HCT116 (cell line): ENCODE measurements at regions not wholly inside any gene's neighbourhood (a gene's known extent, or its start where the extent isn't known, plus 50 kb on each side); places are given as distances from the start of the nearest gene placed in this dataset.

Source experiments
- ATAC-seq: fragments of 200-7000 bp; cut with Tn5 transposase; 2 replicates; pipeline ENCODE4 v1.9.1; 2020; ENCODE audit warnings: mild to moderate bottlenecking, moderate library complexity
- BruUV-seq: library from RNA; stranded (reverse); fragments of 400-500 nt; replicated peaks from 2 replicates; lab custom pipeline; 2021; lab: Mats Ljungman, UMichigan
- CTCF ChIA-PET: fragments of 300-600 bp; sonication (Branson Sonifier 250); formaldehyde crosslinking; loops from one replicate; lab custom pipeline; 2021; ENCODE audit warnings: antibody characterized with exemption; lab: Charles Lee
- POLR2A ChIA-PET: fragments of 300-600, 350-600 bp; sonication (Branson Sonifier 250); formaldehyde crosslinking; loops from one replicate; lab custom pipeline; 2021; ENCODE audit warnings: antibody characterized with exemption; lab: Charles Lee
- RAD21 ChIA-PET, 2 experiments: fragments of 300-600 bp; sonication (Branson Sonifier 250); formaldehyde crosslinking; loops; one replicate each; lab custom pipeline; 2023; ENCODE audit warnings: low total read pairs in 2 of 2; ENCODE audit not compliant: uncharacterized antibody in 2 of 2, unreplicated experiment in 2 of 2, low non-redundant PET in 1 of 2; lab: Charles Lee
- DNase-seq: peaks from one replicate; pipeline ENCODE4 v3.0.0-alpha.2; 2010; ENCODE audit warnings: low read depth, low spot score
- H2AFZ ChIP-seq: fragments of 200-600 bp; shearing (Covaris generic), sonication (generic); 2 replicates; pipeline ENCODE4 v1.6.1; 2017; ENCODE audit warnings: low read depth, mixed run types, mixed read lengths, antibody characterized with exemption, low read length; ENCODE audit not compliant: poor library complexity, severe bottlenecking
- H3K27ac ChIP-seq: 2 replicates; pipeline ENCODE4 v1.5.1; 2012; ENCODE audit warnings: low read depth, low read length
- H3K27me3 ChIP-seq: fragments of 200-600 bp; sonication (generic); 2 replicates; pipeline ENCODE4 v1.6.1; 2016; ENCODE audit warnings: mixed run types, low read length, mixed read lengths; ENCODE audit not compliant: insufficient read depth
- H3K36me3 ChIP-seq, 2 experiments: fragments of 200-500 bp in 1 of 2; fragments of 200-600 bp in 1 of 2; sonication (Bioruptor generic) in 1 of 2; sonication (generic) in 1 of 2; 2 replicates each; pipeline versions ENCODE4 v1.5.1 to v1.6.1; 2014 to 2016; ENCODE audit warnings: low read length in 2 of 2, inconsistent platforms in 1 of 2, mixed read lengths in 1 of 2, mixed run types in 1 of 2; ENCODE audit not compliant: insufficient read depth in 2 of 2, control insufficient read depth in 1 of 2
- H3K4me1 ChIP-seq, 2 experiments: fragments of 200-600 bp in 1 of 2; sonication (generic) in 1 of 2; 2 replicates each; pipeline versions ENCODE4 v1.5.1 to v1.6.1; 2012 to 2017; ENCODE audit warnings: low read length in 2 of 2, inconsistent platforms in 1 of 2, mild to moderate bottlenecking in 1 of 2, mixed read lengths in 1 of 2, mixed run types in 1 of 2, moderate library complexity in 1 of 2; ENCODE audit not compliant: insufficient read depth in 2 of 2, control insufficient read depth in 1 of 2
- H3K4me2 ChIP-seq: fragments of 200-600 bp; sonication (generic); 2 replicates; pipeline ENCODE4 v1.6.1; 2017; ENCODE audit warnings: mixed run types, low read length, mixed read lengths
- H3K4me3 ChIP-seq, 2 experiments: fragments of 200-600 bp in 1 of 2; sonication (generic) in 1 of 2; replicated peaks in 1 of 2; 2 replicates each; pipeline ENCODE4 v1.5.1; 2011 to 2016; ENCODE audit warnings: low read length in 2 of 2, control low read depth in 1 of 2, low read depth in 1 of 2, mild to moderate bottlenecking in 1 of 2, mixed read lengths in 1 of 2, mixed run types in 1 of 2
- H3K79me2 ChIP-seq: fragments of 200-600 bp; sonication (generic); 2 replicates; pipeline ENCODE4 v1.6.1; 2017; ENCODE audit warnings: mild to moderate bottlenecking, mixed run types, low read length, moderate library complexity, mixed read lengths; ENCODE audit not compliant: insufficient read depth
- H3K9ac ChIP-seq: fragments of 200-600 bp; sonication (generic); 2 replicates; pipeline ENCODE4 v1.6.1; 2016; ENCODE audit warnings: low read length, mixed read lengths
- H3K9me2 ChIP-seq: fragments of 200-600 bp; sonication (generic), shearing (Covaris generic); 2 replicates; pipeline ENCODE4 v1.6.1; 2017; ENCODE audit warnings: mixed run types, mild to moderate bottlenecking, moderate library complexity; ENCODE audit not compliant: insufficient read depth
- H3K9me3 ChIP-seq, 2 experiments: fragments of 200-500 bp in 1 of 2; fragments of 200-600 bp in 1 of 2; sonication (Bioruptor generic) in 1 of 2; sonication (generic) in 1 of 2; 2 replicates each; pipeline ENCODE4 v1.6.1; 2014 to 2017; ENCODE audit warnings: low read length in 2 of 2, mixed read lengths in 2 of 2, inconsistent platforms in 1 of 2, low read depth in 1 of 2, mild to moderate bottlenecking in 1 of 2, mixed run types in 1 of 2, moderate library complexity in 1 of 2; ENCODE audit not compliant: control insufficient read depth in 1 of 2, insufficient read depth in 1 of 2
- H4K20me1 ChIP-seq: fragments of 200-600 bp; sonication (generic), shearing (Covaris generic); 2 replicates; pipeline ENCODE4 v1.6.1; 2017; ENCODE audit warnings: mixed run types, mild to moderate bottlenecking, moderate library complexity; ENCODE audit not compliant: insufficient read depth
- CTCF ChIP-seq, 3 experiments: fragments of 200-600 bp in 1 of 3; sonication (generic) in 1 of 3; IDR thresholded peaks in 2 of 3; conservative IDR thresholded peaks in 1 of 3; 2 replicates each; pipeline ENCODE4 v1.5.1; 2012 to 2017; ENCODE audit warnings: low read depth in 2 of 3, low read length in 2 of 3, antibody characterized with exemption in 1 of 3, borderline replicate concordance in 1 of 3, control low read depth in 1 of 3, mild to moderate bottlenecking in 1 of 3, mixed read lengths in 1 of 3, mixed run types in 1 of 3, moderate library complexity in 1 of 3; ENCODE audit not compliant: insufficient read depth in 1 of 3
- ELF1 ChIP-seq: IDR thresholded peaks from 2 replicates; pipeline ENCODE4 v1.6.1; 2012; ENCODE audit warnings: low read depth, borderline replicate concordance
- RAD21 ChIP-seq: IDR thresholded peaks from 2 replicates; pipeline ENCODE4 v1.6.1; 2012; ENCODE audit warnings: low read depth, mild to moderate bottlenecking
- REST ChIP-seq: IDR thresholded peaks from 2 replicates; pipeline ENCODE4 v1.6.1; 2012; ENCODE audit warnings: low read depth
- SIN3A ChIP-seq: IDR thresholded peaks from 2 replicates; pipeline ENCODE4 v1.6.1; 2012; ENCODE audit warnings: low read depth
- TCF7L2 ChIP-seq: IDR thresholded peaks from 2 replicates; pipeline ENCODE4 v1.7.0; 2011; ENCODE audit warnings: borderline replicate concordance, inconsistent platforms; ENCODE audit not compliant: insufficient read depth, insufficient read length; ENCODE audit errors: extremely low read depth
- ZNF274 ChIP-seq: fragments of 200-500 bp; sonication (Bioruptor generic); IDR thresholded peaks from 2 replicates; pipeline ENCODE4 v1.6.1; 2014; ENCODE audit warnings: mild to moderate bottlenecking, low read depth, low read length, inconsistent platforms
- intact Hi-C: fragments of 100-400 bp; cut with micrococcal nuclease; formaldehyde crosslinking; loops from 2 replicates; pipeline ENCODE4 v1.10.0; 2022

GRCh38 chr10:29926693-29927048 lies 132.7 kb downstream of the JCAD start:
- Histone ChIP-seq H3K9me2 (no peaks in the 10 kb centered on the region), H3K27ac (no peak overlapping the region), H3K79me2 (no peaks in the 10 kb centered on the region), H3K9ac (no peak overlapping the region), H3K4me3 (no peak overlapping the region), H3K27me3 (peaks cover 6% of the 10 kb centered on the region; the same call in 1 of the 2 replicates), H3K36me3 (no peaks in the 10 kb centered on the region), H2AFZ (no peak overlapping the region), H4K20me1 (no peaks in the 10 kb centered on the region), H3K4me2 (no peak overlapping the region)
- intact Hi-C loops = loop anchor here (2.0 kb wide), 1 partner anchor 76 kb away; no protein-coding TSS in a partner anchor
- DNase-seq = no peak
- ATAC-seq = peak; percentile 76
- ChIA-PET POLR2A (no interaction called here), RAD21 (no interaction called here)
- no TSS peak for BruUV-seq
- TF ChIP-seq TCF7L2 (no peak), ZNF274 (no peak), SIN3A (no peak), REST (no peak), RAD21 (peak; percentile 48), CTCF (IDR thresholded peaks at IDR 0.05 in 2 of 3, conservative IDR thresholded peaks at IDR 0.05 in 1 of 3; ENCODE audit: borderline replicate concordance in 1 of 3, insufficient read depth in 1 of 3, low read depth in 2 of 3, low read length in 2 of 3) (peak in 2 of 3 experiments; percentile 47 to 49; a peak in 3 of 6 replicates), ELF1 (no peak)
- TF ChIP-seq, all 23 proteins: peak for 2
- CTCF ChIA-PET = no interaction called here
- H3K4me1 ChIP-seq = no peaks in the 10 kb centered on the region
- H3K9me3 ChIP-seq = no peaks in the 10 kb centered on the region
